Vagina (tissue), 2 donors: ENCODE measurements at regions not wholly inside any gene's neighbourhood (a gene's known extent, or its start where the extent isn't known, plus 50 kb on each side); places are given as distances from the start of the nearest gene placed in this dataset.

Source experiments
- POLR2A ChIP-seq, 2 donors: fragments of 450-650 bp; IDR thresholded peaks; one replicate each; pipeline ENCODE4 v1.6.1; 2017; ENCODE audit warnings: antibody characterized with exemption in 2 of 2, mild to moderate bottlenecking in 2 of 2, moderate library complexity in 2 of 2
- POLR2AphosphoS5 ChIP-seq, 2 donors: sonication (generic); formaldehyde crosslinking; IDR thresholded peaks; one replicate each; pipeline ENCODE4 v1.9.0; 2017; ENCODE audit warnings: antibody characterized with exemption in 2 of 2, mild to moderate bottlenecking in 2 of 2, low read depth in 1 of 2; ENCODE audit not compliant: insufficient read depth in 1 of 2

DNA sequence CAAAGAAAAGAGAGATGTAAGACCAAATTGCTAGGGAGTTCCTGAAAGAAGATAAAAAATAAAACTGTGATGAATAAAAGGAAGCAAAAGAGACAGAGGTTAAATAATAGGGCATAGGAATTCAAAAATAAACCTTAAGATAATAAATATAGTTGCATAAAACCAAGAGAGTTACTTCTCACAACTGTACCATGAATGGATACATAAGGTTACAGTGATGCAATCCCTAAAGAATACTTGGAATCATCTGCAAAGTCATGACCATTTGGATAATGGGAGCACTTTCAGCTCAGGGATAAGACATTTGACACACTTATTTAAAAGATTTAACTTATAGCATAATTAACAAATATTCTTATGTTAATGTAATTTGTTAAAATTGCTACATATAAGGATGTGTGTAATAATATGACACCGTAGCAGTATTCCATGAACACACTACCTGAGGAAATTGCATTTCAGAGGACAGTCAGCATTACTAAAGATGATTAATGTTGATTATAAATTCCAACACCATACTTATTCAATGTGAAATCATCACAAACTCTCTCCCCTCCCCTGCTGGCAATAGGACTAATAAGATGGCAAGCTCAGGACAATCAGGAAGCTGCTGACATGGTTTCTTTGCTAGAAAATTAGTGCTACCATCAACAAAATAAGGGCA lies 202.1 kb upstream of the AKR1E2 start:
- TF ChIP-seq POLR2AphosphoS5 (IDR thresholded peaks at IDR 0.05; ENCODE audit: insufficient read depth in 1 of 2, low read depth in 1 of 2) (no peak), POLR2A (IDR thresholded peaks at IDR 0.05) (no peak)
